ENCODE measurements at regions not wholly inside any gene's neighbourhood (a gene's known extent, or its start where the extent isn't known, plus 50 kb on each side); places are given as distances from the start of the nearest gene placed in this dataset.

DNA sequence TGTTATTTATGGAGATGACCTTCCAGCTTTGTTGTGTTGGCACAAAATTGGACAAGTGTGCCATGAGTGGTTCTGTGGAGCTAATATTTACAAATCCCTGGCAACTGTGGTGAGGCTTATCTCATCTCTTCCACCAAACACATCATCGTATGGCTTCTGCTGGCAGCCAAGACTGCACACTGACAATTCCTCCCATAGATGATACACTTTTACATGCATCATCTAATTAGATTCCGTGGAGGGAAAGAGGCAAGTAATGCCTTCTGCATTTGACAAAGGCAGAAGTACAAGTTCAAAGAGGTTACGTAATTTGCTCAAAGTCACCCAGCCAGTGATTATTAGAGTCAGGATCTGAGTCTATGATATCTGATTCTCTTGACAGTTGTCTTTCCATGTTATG, 62.7 kb upstream of the KIRREL3 start:
- TF ChIP-seq, protein P1, sequence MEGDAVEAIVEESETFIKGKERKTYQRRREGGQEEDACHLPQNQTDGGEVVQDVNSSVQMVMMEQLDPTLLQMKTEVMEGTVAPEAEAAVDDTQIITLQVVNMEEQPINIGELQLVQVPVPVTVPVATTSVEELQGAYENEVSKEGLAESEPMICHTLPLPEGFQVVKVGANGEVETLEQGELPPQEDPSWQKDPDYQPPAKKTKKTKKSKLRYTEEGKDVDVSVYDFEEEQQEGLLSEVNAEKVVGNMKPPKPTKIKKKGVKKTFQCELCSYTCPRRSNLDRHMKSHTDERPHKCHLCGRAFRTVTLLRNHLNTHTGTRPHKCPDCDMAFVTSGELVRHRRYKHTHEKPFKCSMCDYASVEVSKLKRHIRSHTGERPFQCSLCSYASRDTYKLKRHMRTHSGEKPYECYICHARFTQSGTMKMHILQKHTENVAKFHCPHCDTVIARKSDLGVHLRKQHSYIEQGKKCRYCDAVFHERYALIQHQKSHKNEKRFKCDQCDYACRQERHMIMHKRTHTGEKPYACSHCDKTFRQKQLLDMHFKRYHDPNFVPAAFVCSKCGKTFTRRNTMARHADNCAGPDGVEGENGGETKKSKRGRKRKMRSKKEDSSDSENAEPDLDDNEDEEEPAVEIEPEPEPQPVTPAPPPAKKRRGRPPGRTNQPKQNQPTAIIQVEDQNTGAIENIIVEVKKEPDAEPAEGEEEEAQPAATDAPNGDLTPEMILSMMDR (conservative IDR thresholded peaks at IDR 0.05; ENCODE audit: low read length) = no peak
- TF ChIP-seq EZH2phosphoT487 (IDR thresholded peaks at IDR 0.05; ENCODE audit: borderline replicate concordance) = no peak
